MG63 (cell line): ENCODE measurements at regions not wholly inside any gene's neighbourhood (a gene's known extent, or its start where the extent isn't known, plus 50 kb on each side); places are given as distances from the start of the nearest gene placed in this dataset.

Source experiments
- DNase-seq: peaks from one replicate; pipeline ENCODE4 v3.0.0-alpha.2; 2020
- H3K27me3 ChIP-seq: fragments of 250-450 bp; sonication (Bioruptor Pico); 2 replicates; pipeline ENCODE4 v1.5.1; 2020; ENCODE audit warnings: mild to moderate bottlenecking, moderate library complexity
- H3K36me3 ChIP-seq: fragments of 250-450 bp; sonication (Bioruptor Pico); 2 replicates; pipeline ENCODE4 v1.5.1; 2020; ENCODE audit warnings: mild to moderate bottlenecking, moderate library complexity
- H3K4me3 ChIP-seq: fragments of 250-450 bp; sonication (Bioruptor Pico); 2 replicates; pipeline ENCODE4 v1.5.1; 2020; ENCODE audit warnings: mild to moderate bottlenecking, moderate library complexity
- H3K9me3 ChIP-seq: fragments of 250-450 bp; sonication (Bioruptor Pico); 2 replicates; pipeline ENCODE4 v1.5.1; 2020; ENCODE audit warnings: mild to moderate bottlenecking, moderate library complexity

DNA sequence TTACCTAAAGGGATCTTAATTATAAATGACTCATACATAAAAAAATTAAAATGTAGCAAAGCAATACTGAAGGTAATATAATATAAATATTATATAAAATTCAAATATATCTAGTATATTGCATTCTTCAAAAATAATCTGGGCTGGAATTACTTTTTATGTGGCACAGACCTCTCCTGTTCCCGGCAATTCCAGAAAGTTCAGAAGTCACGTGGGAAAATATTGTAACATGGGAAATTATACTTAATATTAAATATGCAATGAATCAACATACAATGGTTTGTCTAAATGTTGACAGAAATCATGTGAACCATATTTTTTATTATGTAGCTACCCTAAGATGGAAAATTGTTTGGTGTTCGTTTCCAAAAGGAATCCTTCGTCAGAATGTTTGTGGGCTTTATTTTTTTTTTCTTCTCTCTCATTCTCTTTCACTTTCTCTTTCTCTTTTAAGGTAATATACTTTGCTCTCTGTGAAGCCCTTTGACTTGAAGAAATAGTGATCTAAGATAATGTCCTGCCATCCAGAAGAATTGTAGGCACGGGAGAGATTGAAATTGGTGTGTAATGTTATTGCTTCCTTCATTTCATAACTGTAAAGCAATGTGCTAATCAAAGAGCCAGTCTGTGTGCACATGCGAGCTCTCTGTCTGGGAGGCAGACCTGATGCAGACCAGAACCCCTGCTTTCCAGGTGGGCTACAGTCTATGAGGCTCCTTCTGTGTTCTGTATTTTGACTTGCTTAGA, 559.4 kb downstream of the NR2F2 start:
- DNase-seq: no peak
- Histone ChIP-seq H3K4me3 (peak overlapping the region; percentile 46), H3K36me3 (no peaks in the 10 kb centered on the region), H3K27me3 (no peaks in the 10 kb centered on the region), H3K9me3 (no peaks in the 10 kb centered on the region)

- H3K27me3 ChIP-seq: no peaks in the 10 kb centered on the region
- DNase-seq: no peak
- H3K4me3 ChIP-seq: peak overlapping the region; percentile 46
Measured at GRCh38 chr15:96891046-96891445, 560.5 kb downstream of the NR2F2 start.

GRCh38 chr15:96893159-96893906, 562.8 kb downstream of the NR2F2 start:
- Histone ChIP-seq H3K36me3 (no peaks in the 10 kb centered on the region), H3K9me3 (0 out of 2 replicates have a peak, but pooled peaks cover 2% of the 10 kb centered on the region), H3K4me3 (no peak overlapping the region), H3K27me3 (no peaks in the 10 kb centered on the region)
- peak; percentile 26 for DNase-seq

More at GRCh38 chr15:96891046-96891445, 560.5 kb downstream of the NR2F2 start:
- H3K9me3 ChIP-seq: no peaks in the 10 kb centered on the region
- H3K36me3 ChIP-seq: no peaks in the 10 kb centered on the region

- Histone ChIP-seq H3K36me3 (no peaks in the 10 kb centered on the region), H3K9me3 (0 out of 2 replicates have a peak, but pooled peaks cover 2% of the 10 kb centered on the region)
- DNase-seq: no peak
Measured at GRCh38 chr15:96894659-96895058, 564.2 kb downstream of the NR2F2 start.

GRCh38 chr15:96896766-96897165, 566.3 kb downstream of the NR2F2 start:
- no peak for DNase-seq
- no peak overlapping the region for H3K4me3 ChIP-seq
- H3K36me3 ChIP-seq: no peaks in the 10 kb centered on the region
- 0 out of 2 replicates have a peak, but pooled peaks cover 2% of the 10 kb centered on the region for H3K9me3 ChIP-seq
- H3K27me3 ChIP-seq: no peaks in the 10 kb centered on the region

More at GRCh38 chr15:96894659-96895058, 564.2 kb downstream of the NR2F2 start:
- H3K4me3 ChIP-seq: no peak overlapping the region
- no peaks in the 10 kb centered on the region for H3K27me3 ChIP-seq

- no peaks in the 10 kb centered on the region for H3K36me3 ChIP-seq
- no peaks in the 10 kb centered on the region for H3K27me3 ChIP-seq
- no peak overlapping the region for H3K4me3 ChIP-seq
- H3K9me3 ChIP-seq: peaks cover 18% of the 10 kb centered on the region
- DNase-seq: no peak
Measured at GRCh38 chr15:96914081-96914480, 583.6 kb downstream of the NR2F2 start.

DNA sequence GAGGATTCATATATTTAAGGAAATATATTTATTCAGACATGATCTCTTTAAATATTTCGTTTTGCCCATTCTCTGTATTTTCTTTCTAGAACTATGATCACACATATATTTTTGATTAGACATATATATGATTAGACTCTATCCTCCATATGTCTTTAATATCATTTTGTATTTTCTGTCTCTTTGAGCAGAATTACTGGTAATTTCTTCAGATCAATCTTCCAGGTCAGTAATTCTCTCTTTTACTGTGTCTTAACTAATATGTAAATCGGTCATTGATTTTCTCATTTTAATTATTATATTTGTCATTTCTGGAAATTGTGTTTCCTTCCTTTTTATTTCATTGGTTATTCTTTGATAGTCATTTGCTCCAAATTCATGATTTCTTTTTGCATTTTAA, 586.2 kb downstream of the NR2F2 start:
- peaks cover 21% of the 10 kb centered on the region for H3K9me3 ChIP-seq
- H3K27me3 ChIP-seq: no peaks in the 10 kb centered on the region
- H3K36me3 ChIP-seq: no peaks in the 10 kb centered on the region
- no peak overlapping the region for H3K4me3 ChIP-seq
- DNase-seq: no peak

- no peaks in the 10 kb centered on the region for H3K36me3 ChIP-seq
- H3K9me3 ChIP-seq: 0 out of 2 replicates have a peak, but pooled peaks cover 3% of the 10 kb centered on the region
- DNase-seq: no peak
- H3K4me3 ChIP-seq: no peak overlapping the region
- no peaks in the 10 kb centered on the region for H3K27me3 ChIP-seq
Measured at GRCh38 chr15:96924570-96924969, 594.1 kb downstream of the NR2F2 start.

- H3K27me3 ChIP-seq: no peaks in the 10 kb centered on the region
- no peaks in the 10 kb centered on the region for H3K9me3 ChIP-seq
- peak; percentile 15 for DNase-seq
- H3K36me3 ChIP-seq: no peaks in the 10 kb centered on the region
- H3K4me3 ChIP-seq: peak overlapping the region; percentile 34
Measured at GRCh38 chr15:96947296-96948229, 617.1 kb downstream of the NR2F2 start.

DNA sequence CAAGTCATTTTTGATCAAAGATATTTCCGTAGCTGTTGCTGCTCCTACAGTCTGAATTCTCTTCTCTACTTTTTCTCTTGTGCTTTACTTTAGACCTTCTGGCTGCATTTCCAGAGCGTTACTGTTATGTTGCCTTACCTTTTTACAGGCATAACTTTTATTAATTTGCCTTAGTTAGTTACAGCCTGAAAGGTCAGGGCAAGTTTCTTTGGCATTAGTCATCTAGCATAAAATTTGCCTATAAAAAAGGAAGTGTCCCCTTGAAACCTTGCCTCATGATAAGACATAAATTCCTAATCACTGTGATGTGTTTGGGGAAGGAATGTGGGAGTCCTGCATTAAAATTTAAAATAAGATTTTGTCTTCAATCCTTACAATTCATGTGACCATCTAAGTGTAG, 618.5 kb downstream of the NR2F2 start:
- no peak for DNase-seq
- Histone ChIP-seq H3K36me3 (no peaks in the 10 kb centered on the region), H3K9me3 (no peaks in the 10 kb centered on the region), H3K4me3 (no peak overlapping the region), H3K27me3 (no peaks in the 10 kb centered on the region)

- H3K4me3 ChIP-seq: no peak overlapping the region
- no peak for DNase-seq
- no peaks in the 10 kb centered on the region for H3K36me3 ChIP-seq
- no peaks in the 10 kb centered on the region for H3K27me3 ChIP-seq
- H3K9me3 ChIP-seq: no peaks in the 10 kb centered on the region
Measured at GRCh38 chr15:96958721-96959120, 628.2 kb downstream of the NR2F2 start.

DNA sequence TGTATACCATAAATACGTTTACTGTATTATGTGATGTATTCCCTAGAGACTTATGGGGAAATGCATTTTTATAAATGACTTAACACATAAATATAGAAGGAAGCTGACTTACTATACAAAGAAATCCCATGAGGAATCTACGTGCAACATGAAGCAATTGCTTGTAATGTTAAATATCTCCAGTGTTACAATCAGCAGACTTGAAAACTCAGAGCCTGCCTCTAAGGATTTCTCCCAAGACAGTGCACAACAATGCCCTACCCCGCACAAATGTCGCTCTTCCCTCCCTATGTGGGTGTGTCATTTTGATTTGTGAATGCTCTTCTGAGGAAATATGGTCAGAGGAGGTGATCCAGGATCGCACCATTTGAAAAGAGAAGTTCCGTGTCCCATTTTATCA, 629.0 kb downstream of the NR2F2 start:
- Histone ChIP-seq H3K4me3 (no peak overlapping the region), H3K27me3 (no peaks in the 10 kb centered on the region), H3K36me3 (no peaks in the 10 kb centered on the region), H3K9me3 (no peaks in the 10 kb centered on the region)
- DNase-seq: no peak

- DNase-seq: no peak
- Histone ChIP-seq H3K36me3 (no peaks in the 10 kb centered on the region), H3K27me3 (no peaks in the 10 kb centered on the region), H3K9me3 (no peaks in the 10 kb centered on the region), H3K4me3 (no peak overlapping the region)
Measured at GRCh38 chr15:96960711-96961480, 630.4 kb downstream of the NR2F2 start.

GRCh38 chr15:96966554-96966953, 636.1 kb downstream of the NR2F2 start:
- no peak for DNase-seq
- no peaks in the 10 kb centered on the region for H3K36me3 ChIP-seq

GRCh38 chr15:96969732-96970710, 639.5 kb downstream of the NR2F2 start:
- DNase-seq: no peak
- H3K27me3 ChIP-seq: no peaks in the 10 kb centered on the region
- H3K4me3 ChIP-seq: no peak overlapping the region
- H3K36me3 ChIP-seq: no peaks in the 10 kb centered on the region
- H3K9me3 ChIP-seq: no peaks in the 10 kb centered on the region

More at GRCh38 chr15:96966554-96966953, 636.1 kb downstream of the NR2F2 start:
- Histone ChIP-seq H3K27me3 (no peaks in the 10 kb centered on the region), H3K9me3 (no peaks in the 10 kb centered on the region), H3K4me3 (no peak overlapping the region)
